GM23248 (cell line): ENCODE measurements at regions not wholly inside any gene's neighbourhood (a gene's known extent, or its start where the extent isn't known, plus 50 kb on each side); places are given as distances from the start of the nearest gene placed in this dataset.

Experiments
- EZH2 ChIP-seq: fragments of 200-600 bp; sonication (generic); IDR thresholded peaks from 2 replicates; pipeline ENCODE4 v1.6.1; 2018; ENCODE audit warnings: antibody characterized with exemption, mild to moderate bottlenecking; ENCODE audit not compliant: insufficient read depth, poor library complexity, severe bottlenecking
- EZH2phosphoT487 ChIP-seq: fragments of 200-600 bp; sonication (generic); IDR thresholded peaks from 2 replicates; pipeline ENCODE4 v1.6.1; 2018; ENCODE audit warnings: antibody characterized with exemption, moderate library complexity, mild to moderate bottlenecking, low read depth; ENCODE audit not compliant: insufficient read depth

DNA sequence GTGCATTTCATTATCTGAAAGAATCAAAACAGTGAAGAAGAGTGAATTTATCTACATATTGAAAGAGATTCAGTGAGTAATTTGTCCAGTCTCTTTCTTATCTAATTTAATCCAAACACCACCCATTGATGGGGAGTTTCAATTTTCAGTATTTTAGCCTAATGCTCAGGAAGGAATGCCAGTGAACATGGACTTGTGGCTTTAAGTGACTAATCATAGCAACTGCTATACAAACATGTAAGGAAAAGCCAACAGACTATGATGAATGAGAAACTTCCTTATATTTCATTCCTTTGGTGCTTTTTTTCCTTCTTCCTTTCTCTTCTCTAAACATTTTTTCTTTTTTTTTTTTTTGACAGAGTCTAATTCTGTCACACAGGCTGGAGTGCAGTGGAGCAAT is 885.8 kb downstream of the KCNJ2 start:
- no peak for TF ChIP-seq EZH2phosphoT487
- TF ChIP-seq EZH2, result no peak
